Fibroblast of peridontal ligament (primary cell): ENCODE measurements at regions not wholly inside any gene's neighbourhood (a gene's known extent, or its start where the extent isn't known, plus 50 kb on each side); places are given as distances from the start of the nearest gene placed in this dataset.
A peak's percentile ranks its signal among the peaks of the same experiment; 100 is the strongest.
"Not testable (repeated sequence)": the region's sequence is repeated elsewhere in the genome, so short reads cannot be mapped to it uniquely, and the experiment has no call there.

Experiments
- DNase-seq: peaks from one replicate; pipeline ENCODE4 v3.0.0-alpha.2; 2010; ENCODE audit errors: extremely low read depth

DNA sequence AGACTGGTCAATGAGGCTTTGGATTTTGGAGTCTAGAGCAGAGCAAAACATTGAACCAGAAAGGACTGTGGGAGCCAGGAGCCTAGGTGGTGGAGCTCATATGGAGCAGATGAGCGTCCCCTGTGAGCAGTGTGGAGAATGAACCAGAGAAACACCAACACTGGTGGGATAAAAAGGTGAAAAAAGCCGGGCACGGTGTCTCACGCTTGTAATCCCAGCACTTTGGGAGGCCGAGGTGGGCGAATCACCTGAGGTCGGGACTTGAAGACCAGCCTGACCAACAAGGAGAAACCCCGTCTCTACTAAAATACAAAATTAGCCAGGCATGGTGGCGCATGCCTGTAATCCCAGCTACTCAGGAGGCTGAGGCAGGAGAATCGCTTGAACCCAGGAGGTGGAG lies 192.7 kb upstream of the CDH5 start:
- not testable (repeated sequence) for DNase-seq

DNA sequence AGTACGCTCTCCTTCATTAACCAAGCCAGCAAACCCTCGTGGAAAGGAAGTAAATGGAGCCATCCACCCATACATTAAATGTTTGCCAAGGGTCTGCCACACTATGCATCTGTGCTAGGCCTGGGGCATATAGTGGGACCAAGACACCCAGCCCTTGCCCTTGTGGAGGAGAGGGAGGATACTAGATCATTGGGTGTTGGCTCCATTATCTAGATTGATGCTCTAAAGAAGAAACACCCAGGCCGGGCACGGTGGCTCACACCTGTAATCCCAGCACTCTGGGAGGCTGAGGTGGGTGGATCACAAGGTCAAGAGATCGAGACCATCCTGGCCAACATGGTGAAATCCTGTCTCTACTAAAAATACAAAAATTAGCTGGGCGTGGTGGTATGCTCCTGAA lies 193.3 kb upstream of the CDH5 start:
- not testable (repeated sequence) for DNase-seq

DNA sequence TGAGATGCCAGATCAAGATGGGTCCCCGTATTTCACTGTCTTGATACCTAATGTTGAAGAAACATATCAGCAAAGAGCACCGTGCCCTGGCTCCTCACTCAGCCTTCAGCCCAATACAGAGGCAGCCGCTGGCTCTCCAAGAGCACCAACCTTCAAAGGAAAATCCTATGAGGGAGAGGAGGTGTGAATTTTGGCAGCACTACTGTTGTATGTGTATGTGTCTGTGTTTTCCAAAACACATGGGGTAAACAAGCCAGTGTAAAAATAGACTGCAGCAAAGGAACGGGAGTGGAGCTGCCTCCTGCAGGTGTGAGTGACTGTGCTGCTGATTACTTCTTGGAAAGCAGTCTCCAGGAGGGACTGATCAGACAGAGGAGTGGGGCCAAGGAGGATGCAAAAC lies 194.0 kb upstream of the CDH5 start:
- DNase-seq, result no peak

DNA sequence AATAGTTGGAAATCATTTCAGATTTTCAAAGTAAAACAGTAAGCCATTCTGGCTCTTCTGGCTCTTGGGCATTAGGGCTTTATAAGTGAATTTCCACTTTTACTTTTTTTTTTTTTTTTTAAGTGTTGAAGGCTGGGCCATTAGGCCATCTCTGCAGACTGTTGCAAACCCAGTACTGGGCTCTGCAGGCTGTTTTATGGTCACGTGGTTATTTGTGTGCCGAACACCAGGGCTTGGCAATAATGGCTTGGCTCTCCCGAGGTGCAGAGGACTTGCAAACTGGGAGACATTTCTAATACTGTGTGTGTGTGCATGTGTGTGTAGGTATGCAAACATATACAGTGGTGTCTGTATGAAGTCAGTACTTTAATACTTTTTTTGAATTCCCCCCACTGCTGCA lies 194.9 kb upstream of the CDH5 start:
- no peak for DNase-seq

DNA sequence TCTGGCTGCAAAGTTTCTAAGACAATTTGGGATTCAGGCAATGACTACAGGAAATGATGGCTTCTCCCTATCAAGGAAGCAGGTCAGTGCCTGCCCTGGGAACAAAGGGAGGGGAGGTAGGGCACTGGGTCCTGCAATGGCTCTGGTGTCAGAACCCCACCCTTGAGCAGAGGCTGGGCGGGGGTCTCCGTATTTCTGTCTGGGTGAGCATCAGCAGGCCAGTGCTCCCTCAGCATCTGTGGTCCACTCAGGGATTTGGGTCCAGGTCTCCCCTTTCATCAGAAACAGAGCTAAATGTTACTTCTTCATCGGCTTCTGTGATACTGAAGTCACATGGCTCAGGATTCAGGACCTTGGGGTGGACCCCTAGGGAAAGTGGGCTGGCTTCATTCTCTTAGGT lies 195.5 kb upstream of the CDH5 start:
- no peak for DNase-seq

DNA sequence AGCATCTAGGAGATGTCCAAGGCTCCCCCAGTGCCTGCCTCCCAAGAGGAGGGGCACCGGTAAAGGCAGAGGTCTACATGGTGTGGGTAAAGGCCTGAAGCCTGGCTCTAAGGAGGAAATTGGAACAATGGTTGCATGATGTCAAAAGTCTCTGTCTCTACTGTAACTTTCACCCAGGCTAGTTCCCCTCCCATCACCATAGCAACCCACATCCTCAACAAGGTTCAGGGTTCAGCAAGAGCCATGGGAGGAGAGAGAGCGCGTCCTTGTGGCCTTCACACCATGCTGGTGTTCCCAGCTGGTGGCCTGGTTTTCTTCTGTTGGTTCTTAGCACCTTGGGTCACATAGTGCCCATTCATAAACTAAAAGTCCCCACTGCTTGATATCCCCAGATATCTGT lies 196.7 kb upstream of the CDH5 start:
- DNase-seq, result no peak

DNA sequence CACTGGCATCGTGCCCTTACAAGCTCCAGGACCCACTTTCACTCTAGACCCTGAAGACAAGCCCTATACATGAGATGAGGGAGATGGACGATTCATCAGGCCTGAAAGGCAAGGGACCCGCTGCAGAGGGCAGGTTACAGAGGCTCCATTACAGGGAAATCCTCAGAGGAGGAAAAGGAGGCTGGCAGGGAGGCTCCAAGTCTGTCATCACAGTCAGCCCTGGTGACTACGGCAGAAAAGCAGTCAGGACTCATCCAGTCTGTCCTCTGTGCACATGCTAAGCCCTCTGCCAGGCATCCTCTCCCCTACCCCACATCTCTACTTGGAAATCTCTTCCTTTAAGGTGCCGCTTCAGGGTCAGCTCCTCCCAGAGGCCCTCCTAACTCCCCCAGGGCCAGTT lies 197.7 kb upstream of the CDH5 start:
- DNase-seq, result no peak

DNA sequence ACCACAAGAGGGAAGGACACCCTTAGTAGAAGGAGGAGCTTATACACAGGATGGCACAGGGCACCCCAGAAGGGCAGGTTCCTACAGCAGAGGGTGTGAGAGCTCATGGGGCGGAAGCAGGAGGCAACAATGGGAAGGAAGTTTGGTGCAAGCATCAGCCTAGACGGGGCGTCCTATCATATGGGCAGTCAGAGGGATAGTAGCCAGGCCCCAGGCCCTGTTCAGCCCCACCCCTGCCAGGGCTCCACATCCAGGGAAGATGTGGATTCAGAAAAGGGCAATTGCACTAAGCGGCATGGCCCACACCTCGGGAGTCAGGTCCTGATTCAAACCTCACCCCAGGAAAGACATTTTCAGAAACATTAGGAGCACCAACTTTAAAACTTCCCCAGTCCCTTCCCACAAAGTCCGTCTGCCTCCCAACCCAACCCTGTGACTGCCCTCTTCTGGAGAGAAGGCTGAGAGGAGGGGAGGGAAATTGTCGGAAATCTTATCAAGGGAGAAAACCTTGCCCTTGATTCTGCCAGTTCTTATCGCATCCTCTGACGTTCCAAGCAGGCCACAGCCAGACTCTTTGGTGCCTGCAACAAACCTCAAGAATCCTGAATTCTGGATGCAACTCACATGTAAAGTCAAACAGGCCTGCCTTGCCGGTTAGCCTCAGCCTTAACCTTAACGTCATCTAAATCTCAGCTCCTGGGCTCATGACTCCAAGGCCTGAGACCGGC lies 198.8 kb upstream of the CDH5 start:
- DNase-seq, result peak; percentile 67

DNA sequence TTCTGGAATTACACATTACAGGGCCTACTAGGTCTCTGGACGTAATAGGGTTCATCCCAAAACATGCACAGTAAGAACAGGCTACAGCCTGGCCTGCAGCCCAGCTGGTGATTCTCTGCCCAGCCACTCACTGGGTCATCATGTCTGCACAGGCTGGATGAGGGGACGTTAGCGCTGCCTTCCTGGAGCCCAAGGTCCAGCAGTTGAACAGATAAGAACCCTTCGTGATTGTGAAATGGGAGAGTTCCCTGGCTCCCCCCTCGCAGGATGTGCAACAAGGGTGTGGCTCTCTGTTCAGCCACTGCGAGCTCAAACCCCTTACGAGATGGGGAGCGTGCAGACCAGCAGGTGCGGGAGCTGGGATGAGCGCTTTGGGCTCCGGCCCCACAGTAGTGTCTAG lies 200.0 kb upstream of the CDH5 start:
- DNase-seq, result no peak

DNA sequence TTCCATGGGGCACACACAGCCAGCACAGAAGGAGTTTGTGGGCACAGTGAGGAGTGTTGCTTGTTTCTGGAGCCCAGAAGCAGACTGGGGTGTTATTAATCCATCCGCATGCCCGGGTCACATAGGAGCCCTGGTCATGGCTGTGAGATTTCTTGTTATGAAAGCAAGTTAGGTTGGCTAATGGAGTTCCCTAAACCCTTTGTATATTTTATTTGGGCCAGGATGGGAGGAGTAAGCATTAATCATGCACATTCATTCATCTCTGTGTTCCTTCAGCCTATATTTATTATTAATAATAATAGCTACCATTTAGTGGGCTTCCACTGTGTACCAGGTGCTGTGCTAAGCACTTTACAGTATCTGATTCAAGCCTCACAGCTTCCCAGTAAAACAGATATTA lies 200.6 kb upstream of the CDH5 start:
- DNase-seq, result no peak

DNA sequence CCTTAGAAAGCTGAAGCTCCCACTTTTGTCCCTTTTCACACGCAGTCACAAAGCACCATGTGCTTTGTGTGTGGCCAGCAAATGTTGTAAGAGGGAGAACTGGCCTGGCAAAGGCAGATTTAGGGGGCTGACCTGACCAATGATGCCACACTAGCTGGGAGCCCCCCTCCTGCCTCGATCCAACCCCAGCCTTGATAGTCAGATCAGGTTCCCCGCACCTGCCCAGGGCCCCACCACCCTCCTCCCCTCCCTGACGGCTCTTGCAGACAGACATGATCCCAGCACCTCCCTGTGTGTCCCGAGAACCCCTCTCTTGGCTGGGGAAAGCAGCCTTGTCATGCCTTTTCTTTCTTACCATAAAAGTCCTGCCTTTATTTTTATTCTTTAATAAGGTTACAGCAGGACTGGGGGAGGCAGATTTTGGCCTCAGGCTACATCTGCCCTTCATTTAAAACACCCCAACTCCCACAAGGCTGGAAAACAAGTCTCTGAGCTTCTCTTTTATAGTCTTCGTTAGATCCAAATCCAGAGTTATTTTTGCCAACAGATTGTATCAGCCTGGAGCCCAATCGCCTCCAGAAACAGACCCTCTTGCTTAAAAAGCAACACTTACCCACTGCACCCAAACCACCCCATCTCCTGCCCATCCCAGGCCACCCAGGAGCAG lies 201.8 kb upstream of the CDH5 start:
- no peak for DNase-seq

DNA sequence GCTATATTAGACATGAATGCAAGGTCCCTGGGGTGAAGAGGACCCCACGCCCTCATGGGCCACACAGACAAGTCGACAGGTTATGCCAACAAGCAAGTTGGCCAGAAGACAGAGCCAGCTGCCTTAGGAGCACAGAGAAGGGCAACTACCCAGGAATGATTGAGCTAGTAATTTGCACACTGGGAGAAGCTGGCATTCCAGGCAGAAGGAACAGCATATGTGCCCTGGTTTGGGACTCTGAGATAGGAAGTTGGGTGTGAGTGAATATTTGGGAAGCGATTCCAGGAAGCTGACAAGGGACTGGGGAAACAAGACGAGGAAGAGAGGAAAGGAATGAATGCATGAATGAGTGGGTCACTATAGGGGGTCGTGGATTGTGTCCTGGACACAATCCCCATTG lies 203.7 kb upstream of the CDH5 start:
- DNase-seq, result no peak

DNA sequence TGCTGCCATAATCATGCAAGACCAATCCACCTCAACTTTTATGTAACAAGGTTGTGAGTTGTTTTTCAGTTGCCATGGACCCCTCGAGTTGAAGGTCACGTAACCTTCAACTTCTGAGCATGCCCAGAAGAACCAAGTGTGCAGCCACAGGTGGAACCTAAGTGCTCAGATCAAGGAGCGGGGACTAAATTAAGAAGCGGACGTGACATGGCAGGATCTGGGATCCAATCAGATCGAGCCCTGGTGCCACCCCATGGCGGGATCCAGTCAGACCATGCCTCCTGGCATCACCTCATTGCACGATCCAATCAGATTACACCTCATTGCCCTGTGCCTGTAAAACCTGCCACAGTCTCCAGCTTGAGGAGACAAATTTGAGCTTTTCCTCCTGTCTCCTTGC lies 204.5 kb upstream of the CDH5 start:
- no peak for DNase-seq

DNA sequence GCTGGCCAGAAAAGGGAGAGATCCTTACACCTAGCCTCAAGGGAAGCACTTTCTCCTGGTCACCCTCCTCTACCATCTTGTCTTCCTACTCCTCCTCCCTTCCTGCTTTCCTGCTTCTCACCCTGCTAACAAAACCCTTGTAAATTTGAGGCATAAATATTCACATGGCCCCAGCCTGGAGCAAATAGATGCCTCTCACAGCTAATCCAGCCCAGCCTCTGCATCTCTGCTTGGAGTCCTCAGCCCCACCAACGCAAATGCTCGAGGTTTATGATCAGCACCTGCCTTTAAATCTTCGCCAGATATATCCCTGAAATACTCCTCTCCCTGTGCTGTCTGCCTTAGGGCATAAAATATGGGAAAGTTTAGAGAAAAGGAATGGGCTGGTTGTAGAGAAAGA lies 205.2 kb upstream of the CDH5 start:
- no peak for DNase-seq

DNA sequence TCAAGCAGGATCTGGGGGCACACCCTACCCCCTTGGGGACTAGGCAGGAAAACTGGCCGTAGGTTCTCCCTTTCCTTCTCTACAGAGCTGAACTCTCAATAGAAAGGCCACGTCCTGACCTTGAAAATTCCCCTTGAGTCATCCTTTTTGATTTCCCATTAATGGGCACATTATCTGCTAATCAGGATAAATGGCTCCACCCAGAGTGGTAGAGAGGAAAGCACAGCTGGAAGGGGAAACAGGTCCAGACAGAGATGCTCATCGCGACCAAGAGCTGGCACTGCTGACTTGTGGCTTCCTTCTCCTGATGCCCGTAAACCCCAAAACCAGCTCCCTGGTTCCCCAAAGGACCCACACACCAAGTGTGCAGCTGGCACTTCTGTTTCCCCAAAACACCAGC lies 206.5 kb upstream of the CDH5 start:
- DNase-seq, result peak; percentile 24

DNA sequence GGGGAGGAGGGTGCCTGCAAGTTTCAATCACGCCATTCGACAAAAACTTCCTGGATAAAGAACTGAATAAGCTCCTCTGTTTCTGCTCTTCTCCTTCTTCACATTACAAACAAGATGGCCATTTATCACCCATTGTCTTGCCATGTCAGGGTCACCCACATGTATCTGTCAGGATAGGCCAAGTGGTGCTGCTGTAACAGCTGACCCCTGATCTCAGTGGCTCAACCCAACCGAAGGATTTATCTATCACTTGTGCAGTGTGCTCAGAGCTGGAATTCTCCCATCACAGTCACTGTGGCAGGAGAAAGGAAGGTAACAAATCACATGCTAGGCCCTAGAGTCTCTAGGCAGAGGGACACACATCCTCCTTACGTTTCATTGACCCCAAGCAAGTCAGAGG lies 210.0 kb upstream of the CDH5 start:
- DNase-seq, result no peak

DNA sequence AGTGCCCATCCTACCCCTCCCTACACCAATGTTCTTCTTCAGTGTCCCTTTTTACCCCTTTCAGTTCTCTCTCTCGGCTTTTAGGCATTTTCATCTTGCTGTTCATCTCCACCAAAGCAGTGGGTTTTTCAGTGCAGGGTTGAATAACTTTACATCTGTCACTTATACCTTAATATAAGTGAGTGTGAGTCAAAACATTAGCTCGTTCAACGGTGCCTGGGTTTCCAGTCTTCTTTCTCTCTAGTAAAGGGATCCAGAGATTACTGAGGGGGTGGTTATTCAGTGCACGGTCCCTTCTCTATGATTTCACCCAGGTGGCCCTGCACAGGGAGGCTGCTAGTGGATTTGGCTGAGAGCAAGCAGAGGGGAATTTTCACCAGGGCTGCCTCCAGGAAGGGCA lies 210.6 kb upstream of the CDH5 start:
- DNase-seq, result no peak

DNA sequence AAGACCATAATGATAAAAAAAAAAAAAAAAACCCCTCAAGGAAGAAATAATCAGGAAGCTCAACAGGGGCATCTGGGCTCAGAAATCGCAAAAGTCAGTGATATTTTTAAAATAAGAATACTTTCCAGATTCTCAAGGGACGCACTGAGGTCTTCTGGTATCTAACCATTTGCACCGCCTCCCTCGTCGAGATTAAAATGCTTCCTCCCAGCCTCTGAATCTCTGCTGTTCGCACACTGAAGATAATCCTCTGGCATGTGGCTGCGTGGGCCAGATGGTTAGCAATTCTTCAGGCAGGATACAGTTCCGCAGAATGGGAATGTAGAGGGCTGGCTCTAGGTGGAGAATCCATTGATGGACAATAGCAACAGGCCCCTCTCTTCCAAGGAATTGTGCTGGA lies 211.7 kb upstream of the CDH5 start:
- DNase-seq, result peak; percentile 70

DNA sequence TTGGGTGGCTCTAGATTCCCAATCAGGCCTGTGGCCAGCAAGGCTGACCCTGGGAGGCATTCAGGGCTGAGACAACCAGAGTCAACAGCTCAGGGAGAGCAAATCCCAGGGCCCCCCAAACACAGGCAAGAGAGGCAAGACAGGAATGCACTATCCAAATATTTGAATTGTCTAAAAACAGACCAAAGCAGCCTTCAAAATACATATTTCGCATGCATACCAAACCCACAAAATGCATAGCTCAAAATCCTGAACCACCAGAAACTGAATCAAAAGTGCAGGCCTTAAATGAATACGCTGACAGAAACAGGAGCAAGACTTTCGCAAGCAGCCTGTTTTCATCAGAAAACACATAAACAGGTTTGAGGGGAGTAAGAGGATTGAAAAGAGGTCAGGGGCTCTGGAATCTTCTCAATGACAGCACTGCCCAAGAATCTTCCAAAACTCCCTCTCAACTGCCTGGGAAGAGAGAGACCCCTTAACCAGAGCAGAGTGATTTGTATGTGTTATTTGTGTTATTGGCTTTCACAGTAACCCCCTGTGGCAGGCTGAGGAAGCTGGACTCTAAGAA lies 213.6 kb upstream of the CDH5 start:
- DNase-seq, result peak; percentile 94

DNA sequence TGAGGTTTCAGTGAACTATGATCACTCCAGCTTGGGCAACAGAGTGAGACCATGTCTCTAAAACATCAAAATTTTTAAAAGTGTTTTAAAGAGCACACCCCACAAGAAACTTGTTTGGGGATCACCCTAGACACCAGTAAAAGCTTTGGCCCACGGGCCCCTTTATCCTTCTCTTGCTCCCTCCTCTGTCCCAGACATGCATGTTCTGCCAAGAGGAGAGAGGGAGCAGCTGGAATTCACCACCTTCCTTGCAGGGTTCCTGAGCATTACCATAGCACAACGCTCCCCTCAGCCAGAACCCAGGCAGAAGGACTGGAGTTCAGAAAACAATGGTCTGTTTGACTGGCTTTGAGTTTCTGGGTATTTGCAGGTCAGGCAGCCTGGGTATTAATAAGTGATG lies 214.3 kb upstream of the CDH5 start:
- DNase-seq, result peak; percentile 16

DNA sequence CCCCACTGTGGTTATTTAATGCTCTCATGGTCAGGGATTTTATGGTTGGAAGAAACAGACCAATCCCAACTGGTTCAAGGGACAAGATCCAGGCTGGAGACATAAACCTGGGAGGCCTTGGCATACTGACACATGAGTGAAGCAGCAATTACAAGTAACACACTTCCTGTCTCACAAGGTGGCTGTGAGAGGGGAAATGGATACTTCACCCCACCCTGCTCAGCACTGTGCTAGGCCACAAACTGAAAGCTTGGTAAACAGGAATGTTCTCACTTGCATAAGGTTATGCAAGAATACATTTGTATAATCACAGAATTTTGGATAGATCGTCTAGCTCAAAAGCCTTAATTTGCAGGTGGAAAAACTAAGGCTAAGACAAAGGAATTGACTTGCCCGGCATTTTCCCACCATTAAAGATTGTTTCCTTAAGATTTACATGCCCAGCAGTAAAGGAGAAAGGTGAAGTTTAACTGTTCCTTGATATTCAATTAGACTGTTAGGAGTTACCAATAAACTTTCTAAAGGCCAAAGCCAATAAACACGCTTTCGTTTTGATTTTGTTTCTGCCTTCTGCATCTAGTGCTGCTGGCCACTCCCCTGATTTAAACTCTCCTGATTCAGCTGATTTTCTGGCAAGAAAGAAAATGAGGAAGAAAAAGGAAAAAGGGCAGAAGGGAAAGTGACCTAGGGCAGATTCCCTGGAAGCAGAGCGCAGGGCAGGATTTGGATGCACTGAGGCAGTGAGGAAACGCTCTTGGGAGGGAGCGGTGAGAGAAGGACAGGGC lies 215.6 kb upstream of the CDH5 start:
- DNase-seq, result peak; percentile 49

DNA sequence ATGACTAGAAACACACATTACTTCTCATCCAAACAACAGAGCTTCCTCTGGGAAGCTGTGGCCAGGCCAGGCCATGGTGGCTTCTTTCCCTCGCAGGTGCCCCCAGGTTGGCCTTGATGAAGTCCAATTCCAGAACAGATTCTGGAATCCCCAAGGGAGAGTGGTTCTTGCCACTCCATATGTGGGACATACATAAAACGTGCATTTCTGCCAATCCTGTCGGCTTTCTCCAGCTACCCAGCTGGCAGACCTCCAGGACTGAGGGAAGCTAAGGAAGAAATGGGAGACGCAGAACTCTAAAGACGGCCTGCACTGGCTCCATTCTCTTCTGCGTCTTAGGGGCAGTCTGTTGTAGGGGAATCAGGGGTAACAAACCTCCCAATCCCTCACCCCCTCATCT lies 219.2 kb upstream of the CDH5 start:
- DNase-seq, result no peak

DNA sequence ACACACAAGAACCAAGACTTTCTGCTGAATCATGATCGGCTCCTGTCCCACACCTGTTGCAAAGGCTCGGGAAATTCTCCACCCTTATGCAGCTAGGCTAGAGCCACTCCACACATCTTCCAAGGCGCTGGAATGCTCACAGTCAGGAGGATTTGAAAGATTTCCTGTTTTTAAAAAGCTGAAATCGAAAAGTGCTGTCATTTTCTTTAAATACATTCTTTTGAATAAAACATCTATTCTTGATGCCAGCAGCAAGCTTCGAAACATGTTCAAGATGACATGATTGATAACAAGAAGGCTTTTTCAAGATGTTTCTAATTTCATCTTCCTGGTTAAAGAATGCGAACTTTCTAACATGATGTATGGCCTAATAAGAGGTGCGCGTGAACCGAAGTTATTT lies 219.7 kb upstream of the CDH5 start:
- DNase-seq, result no peak
